Kidney (tissue), 13 donors: ENCODE measurements at regions not wholly inside any gene's neighbourhood (a gene's known extent, or its start where the extent isn't known, plus 50 kb on each side); places are given as distances from the start of the nearest gene placed in this dataset.

Source experiments
- DNase-seq, 5 donors: peaks; one replicate each; pipeline ENCODE4 v3.0.0-alpha.2; 2013 to 2020
- FAIRE-seq: peaks from 2 replicates; lab custom pipeline; 2012; peaks lifted over from hg19 to GRCh38; lab: Jason Lieb, UNC
- H3K27ac ChIP-seq, 2 donors: one replicate each; pipeline ENCODE4 v1.7.0; 2013; ENCODE audit warnings: low read depth in 2 of 2, low read length in 2 of 2, inconsistent platforms in 1 of 2
- H3K27me3 ChIP-seq: one replicate; pipeline ENCODE4 v1.7.1; 2013; ENCODE audit warnings: low read length, inconsistent platforms; ENCODE audit not compliant: control insufficient read depth, insufficient read depth
- H3K36me3 ChIP-seq, 3 donors: one replicate each; pipeline versions ENCODE4 v1.7.0 to v1.7.1; 2013; ENCODE audit warnings: low read length in 3 of 3, control low read depth in 1 of 3, inconsistent platforms in 1 of 3; ENCODE audit not compliant: insufficient read depth in 3 of 3, control insufficient read depth in 2 of 3
- H3K4me1 ChIP-seq, 3 donors: one replicate each; pipeline versions ENCODE4 v1.7.0 to v1.7.1; 2013; ENCODE audit warnings: low read length in 3 of 3, inconsistent platforms in 1 of 3, low read depth in 1 of 3; ENCODE audit not compliant: control insufficient read depth in 2 of 3, insufficient read depth in 2 of 3
- H3K4me3 ChIP-seq, 3 donors: one replicate each; pipeline versions ENCODE4 v1.7.0 to v1.8.1; 2013; ENCODE audit warnings: low read length in 3 of 3, control low read depth in 1 of 3, inconsistent platforms in 1 of 3
- H3K9ac ChIP-seq, 3 donors: one replicate each; pipeline versions ENCODE4 v1.7.0 to v1.7.1; 2013; ENCODE audit warnings: low read length in 3 of 3, control low read depth in 1 of 3, inconsistent platforms in 1 of 3
- H3K9me3 ChIP-seq, 3 donors: one replicate each; pipeline versions ENCODE4 v1.7.0 to v1.7.1; 2013; ENCODE audit warnings: low read length in 3 of 3, control low read depth in 1 of 3, inconsistent platforms in 1 of 3; ENCODE audit not compliant: control insufficient read depth in 2 of 3, insufficient read depth in 1 of 3
- intact Hi-C: fragments of 100-400 bp; cut with DNase I; formaldehyde crosslinking; loops from one replicate; pipeline ENCODE4 v1.11.1; 2022
- TF ChIP-seq, protein P1 (sequence below): IDR thresholded peaks from 3 replicates; pipeline ENCODE4 v1.5.1; 2012; ENCODE audit warnings: mild to moderate bottlenecking, moderate library complexity, borderline replicate concordance; ENCODE audit not compliant: insufficient read depth; ENCODE audit errors: extremely low read depth
- donor health status: control.
- donor health status: control.
- donor health status: control.
- donor health status: control.
- donor health status: control.
- donor health status: DM: yes; HTN: yes; CAD: no.
- donor health status: Normal renal cell carcinoma (clear cell type).

DNA sequence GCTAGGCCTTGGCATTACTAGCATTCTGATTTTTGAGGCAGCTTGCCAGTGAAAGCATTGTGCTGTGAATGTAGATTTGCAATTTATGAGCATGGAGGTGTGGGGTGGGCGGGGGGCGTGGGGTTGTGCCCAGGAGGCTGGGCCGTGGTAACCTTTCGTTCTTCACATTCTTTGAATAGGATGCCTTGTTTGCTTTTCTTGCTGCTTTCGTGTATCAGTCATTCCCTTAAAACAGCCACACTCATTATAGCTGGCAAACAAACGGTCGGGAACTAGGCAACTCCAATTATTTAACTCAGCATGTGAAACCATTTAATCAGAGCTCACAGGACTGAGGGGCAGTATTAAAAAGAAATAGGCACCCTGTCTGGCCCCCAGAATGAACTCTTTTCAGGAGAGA is 115.9 kb upstream of the PELI2 start:
- intact Hi-C loops: no loop called here
- no peaks in the 10 kb centered on the region for H3K4me1 ChIP-seq
- no peak overlapping the region for H3K4me3 ChIP-seq
- no peak overlapping the region for H3K9ac ChIP-seq
- TF ChIP-seq, protein P1, sequence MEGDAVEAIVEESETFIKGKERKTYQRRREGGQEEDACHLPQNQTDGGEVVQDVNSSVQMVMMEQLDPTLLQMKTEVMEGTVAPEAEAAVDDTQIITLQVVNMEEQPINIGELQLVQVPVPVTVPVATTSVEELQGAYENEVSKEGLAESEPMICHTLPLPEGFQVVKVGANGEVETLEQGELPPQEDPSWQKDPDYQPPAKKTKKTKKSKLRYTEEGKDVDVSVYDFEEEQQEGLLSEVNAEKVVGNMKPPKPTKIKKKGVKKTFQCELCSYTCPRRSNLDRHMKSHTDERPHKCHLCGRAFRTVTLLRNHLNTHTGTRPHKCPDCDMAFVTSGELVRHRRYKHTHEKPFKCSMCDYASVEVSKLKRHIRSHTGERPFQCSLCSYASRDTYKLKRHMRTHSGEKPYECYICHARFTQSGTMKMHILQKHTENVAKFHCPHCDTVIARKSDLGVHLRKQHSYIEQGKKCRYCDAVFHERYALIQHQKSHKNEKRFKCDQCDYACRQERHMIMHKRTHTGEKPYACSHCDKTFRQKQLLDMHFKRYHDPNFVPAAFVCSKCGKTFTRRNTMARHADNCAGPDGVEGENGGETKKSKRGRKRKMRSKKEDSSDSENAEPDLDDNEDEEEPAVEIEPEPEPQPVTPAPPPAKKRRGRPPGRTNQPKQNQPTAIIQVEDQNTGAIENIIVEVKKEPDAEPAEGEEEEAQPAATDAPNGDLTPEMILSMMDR: no peak
- no peaks in the 10 kb centered on the region for H3K36me3 ChIP-seq
- no peaks in the 10 kb centered on the region for H3K27me3 ChIP-seq
- H3K27ac ChIP-seq: no peak overlapping the region
- no peaks in the 10 kb centered on the region for H3K9me3 ChIP-seq
- FAIRE-seq (no peak), DNase-seq (peak in 3 of 5 donors; percentile 22 to 58 (median 44))

- Histone ChIP-seq H3K9me3 (no peaks in the 10 kb centered on the region), H3K36me3 (no peaks in the 10 kb centered on the region), H3K27me3 (no peaks in the 10 kb centered on the region), H3K4me3 (no peak overlapping the region), H3K27ac (no peak overlapping the region), H3K9ac (no peak overlapping the region), H3K4me1 (no peaks in the 10 kb centered on the region)
- FAIRE-seq (no peak), DNase-seq (no peak)
- TF ChIP-seq, protein P1: no peak
- intact Hi-C loops: no loop called here
These were observed 115.2 kb upstream of the PELI2 start for GRCh38 chr14:56002876-56003625.

GRCh38 chr14:56004323-56004722 is 113.9 kb upstream of the PELI2 start:
- intact Hi-C loops: no loop called here
- no peak overlapping the region for H3K4me3 ChIP-seq
- H3K4me1 ChIP-seq: no peaks in the 10 kb centered on the region
- TF ChIP-seq, protein P1: no peak
- FAIRE-seq (no peak), DNase-seq (peak in 2 of 5 donors; percentile 24 to 37)
- no peaks in the 10 kb centered on the region for H3K9me3 ChIP-seq
- H3K27me3 ChIP-seq: no peaks in the 10 kb centered on the region
- H3K27ac ChIP-seq: peak overlapping the region in 1 of 2 donors; percentile 15
- H3K36me3 ChIP-seq: no peaks in the 10 kb centered on the region
- H3K9ac ChIP-seq: peak overlapping the region in 1 of 3 donors; percentile 51
